ENCODE measurements at regions not wholly inside any gene's neighbourhood (a gene's known extent, or its start where the extent isn't known, plus 50 kb on each side); places are given as distances from the start of the nearest gene placed in this dataset.

- no peak overlapping the region for H3K4me3 ChIP-seq (ENCODE audit: low read length)
- H3K9ac ChIP-seq (ENCODE audit: low read depth, low read length), result no peak overlapping the region
- peaks cover 3% of the 10 kb centered on the region; the same call in 1 of the 2 replicates for H3K4me1 ChIP-seq (ENCODE audit: insufficient read depth, low read length)
- no peaks in the 10 kb centered on the region for H3K36me3 ChIP-seq (ENCODE audit: insufficient read depth, low read depth, low read length)
- no peaks in the 10 kb centered on the region for H3K27me3 ChIP-seq (ENCODE audit: insufficient read depth, low read length)
- no peak overlapping the region for H3K27ac ChIP-seq (ENCODE audit: low read length)
- peaks cover 7% of the 10 kb centered on the region; the same call in 1 of the 2 replicates for H3K9me3 ChIP-seq (ENCODE audit: insufficient read depth, low read depth, low read length)
Measured at GRCh38 chr2:172204762-172205161, 102.1 kb upstream of the DLX2 start.

- H3K27ac ChIP-seq (ENCODE audit: low read length), result no peak overlapping the region
- no peak overlapping the region for H3K9ac ChIP-seq (ENCODE audit: low read depth, low read length)
- peaks cover 2% of the 10 kb centered on the region; the same call in 1 of the 2 replicates for H3K9me3 ChIP-seq (ENCODE audit: insufficient read depth, low read depth, low read length)
- no peak overlapping the region for H3K4me3 ChIP-seq (ENCODE audit: low read length)
- H3K27me3 ChIP-seq (ENCODE audit: insufficient read depth, low read length), result no peaks in the 10 kb centered on the region
- H3K36me3 ChIP-seq (ENCODE audit: insufficient read depth, low read depth, low read length), result no peaks in the 10 kb centered on the region
- H3K4me1 ChIP-seq (ENCODE audit: insufficient read depth, low read length), result peaks cover 3% of the 10 kb centered on the region; the same call in 1 of the 2 replicates
Measured at GRCh38 chr2:172205292-172205691, 102.6 kb upstream of the DLX2 start.

GRCh38 chr2:172207911-172208310 lies 105.2 kb upstream of the DLX2 start:
- no peak overlapping the region for H3K4me3 ChIP-seq (ENCODE audit: low read length)
- no peak overlapping the region for H3K9ac ChIP-seq (ENCODE audit: low read depth, low read length)
- H3K36me3 ChIP-seq (ENCODE audit: insufficient read depth, low read depth, low read length), result no peaks in the 10 kb centered on the region
- no peaks in the 10 kb centered on the region for H3K27me3 ChIP-seq (ENCODE audit: insufficient read depth, low read length)
- H3K4me1 ChIP-seq (ENCODE audit: insufficient read depth, low read length), result peaks cover 3% of the 10 kb centered on the region
- no peaks in the 10 kb centered on the region for H3K9me3 ChIP-seq (ENCODE audit: insufficient read depth, low read depth, low read length)
- no peak overlapping the region for H3K27ac ChIP-seq (ENCODE audit: low read length)

GRCh38 chr2:172208791-172209325 lies 106.2 kb upstream of the DLX2 start:
- no peaks in the 10 kb centered on the region for H3K36me3 ChIP-seq (ENCODE audit: insufficient read depth, low read depth, low read length)
- H3K27me3 ChIP-seq (ENCODE audit: insufficient read depth, low read length), result no peaks in the 10 kb centered on the region
- no peaks in the 10 kb centered on the region for H3K9me3 ChIP-seq (ENCODE audit: insufficient read depth, low read depth, low read length)
- H3K9ac ChIP-seq (ENCODE audit: low read depth, low read length), result no peak overlapping the region
- peaks cover 3% of the 10 kb centered on the region for H3K4me1 ChIP-seq (ENCODE audit: insufficient read depth, low read length)
- H3K4me3 ChIP-seq (ENCODE audit: low read length), result no peak overlapping the region
- H3K27ac ChIP-seq (ENCODE audit: low read length), result no peak overlapping the region

GRCh38 chr2:172210599-172210998 lies 107.9 kb upstream of the DLX2 start:
- peaks cover 4% of the 10 kb centered on the region; the same call in 1 of the 2 replicates for H3K4me1 ChIP-seq (ENCODE audit: insufficient read depth, low read length)
- no peaks in the 10 kb centered on the region for H3K9me3 ChIP-seq (ENCODE audit: insufficient read depth, low read depth, low read length)
- H3K36me3 ChIP-seq (ENCODE audit: insufficient read depth, low read depth, low read length), result no peaks in the 10 kb centered on the region
- H3K27me3 ChIP-seq (ENCODE audit: insufficient read depth, low read length), result no peaks in the 10 kb centered on the region
- no peak overlapping the region for H3K27ac ChIP-seq (ENCODE audit: low read length)
- H3K9ac ChIP-seq (ENCODE audit: low read depth, low read length), result no peak overlapping the region
- H3K4me3 ChIP-seq (ENCODE audit: low read length), result no peak overlapping the region

GRCh38 chr2:172211512-172211911 lies 108.8 kb upstream of the DLX2 start:
- Histone ChIP-seq H3K9ac (ENCODE audit: low read depth, low read length) (no peak overlapping the region), H3K9me3 (ENCODE audit: insufficient read depth, low read depth, low read length) (no peaks in the 10 kb centered on the region), H3K27ac (ENCODE audit: low read length) (no peak overlapping the region), H3K27me3 (ENCODE audit: insufficient read depth, low read length) (no peaks in the 10 kb centered on the region), H3K4me3 (ENCODE audit: low read length) (no peak overlapping the region), H3K4me1 (ENCODE audit: insufficient read depth, low read length) (peaks cover 4% of the 10 kb centered on the region; the same call in 1 of the 2 replicates), H3K36me3 (ENCODE audit: insufficient read depth, low read depth, low read length) (no peaks in the 10 kb centered on the region)

- Histone ChIP-seq H3K4me1 (ENCODE audit: insufficient read depth, low read length) (peaks cover 4% of the 10 kb centered on the region; the same call in 1 of the 2 replicates), H3K9ac (ENCODE audit: low read depth, low read length) (no peak overlapping the region), H3K4me3 (ENCODE audit: low read length) (no peak overlapping the region), H3K27ac (ENCODE audit: low read length) (no peak overlapping the region), H3K9me3 (ENCODE audit: insufficient read depth, low read depth, low read length) (no peaks in the 10 kb centered on the region), H3K36me3 (ENCODE audit: insufficient read depth, low read depth, low read length) (no peaks in the 10 kb centered on the region), H3K27me3 (ENCODE audit: insufficient read depth, low read length) (no peaks in the 10 kb centered on the region)
Measured at GRCh38 chr2:172213116-172213860, 110.6 kb upstream of the DLX2 start.

GRCh38 chr2:172214252-172214651 lies 111.6 kb upstream of the DLX2 start:
- no peak overlapping the region for H3K4me3 ChIP-seq (ENCODE audit: low read length)
- H3K9me3 ChIP-seq (ENCODE audit: insufficient read depth, low read depth, low read length), result no peaks in the 10 kb centered on the region
- H3K27me3 ChIP-seq (ENCODE audit: insufficient read depth, low read length), result no peaks in the 10 kb centered on the region
- peaks cover 4% of the 10 kb centered on the region; the same call in 1 of the 2 replicates for H3K4me1 ChIP-seq (ENCODE audit: insufficient read depth, low read length)
- no peaks in the 10 kb centered on the region for H3K36me3 ChIP-seq (ENCODE audit: insufficient read depth, low read depth, low read length)
- no peak overlapping the region for H3K9ac ChIP-seq (ENCODE audit: low read depth, low read length)
- no peak overlapping the region for H3K27ac ChIP-seq (ENCODE audit: low read length)

- no peak overlapping the region for H3K9ac ChIP-seq (ENCODE audit: low read depth, low read length)
- H3K27me3 ChIP-seq (ENCODE audit: insufficient read depth, low read length), result no peaks in the 10 kb centered on the region
- H3K36me3 ChIP-seq (ENCODE audit: insufficient read depth, low read depth, low read length), result no peaks in the 10 kb centered on the region
- no peak overlapping the region for H3K4me3 ChIP-seq (ENCODE audit: low read length)
- H3K4me1 ChIP-seq (ENCODE audit: insufficient read depth, low read length), result peaks cover 7% of the 10 kb centered on the region; the same call in 1 of the 2 replicates
- H3K27ac ChIP-seq (ENCODE audit: low read length), result no peak overlapping the region
- no peaks in the 10 kb centered on the region for H3K9me3 ChIP-seq (ENCODE audit: insufficient read depth, low read depth, low read length)
Measured at GRCh38 chr2:172215172-172215935, 112.7 kb upstream of the DLX2 start.

GRCh38 chr2:172215936-172216335 lies 113.2 kb upstream of the DLX2 start:
- Histone ChIP-seq H3K9ac (ENCODE audit: low read depth, low read length) (no peak overlapping the region), H3K4me3 (ENCODE audit: low read length) (no peak overlapping the region), H3K9me3 (ENCODE audit: insufficient read depth, low read depth, low read length) (no peaks in the 10 kb centered on the region)

GRCh38 chr2:172216477-172216876 lies 113.8 kb upstream of the DLX2 start:
- Histone ChIP-seq H3K27me3 (ENCODE audit: insufficient read depth, low read length) (no peaks in the 10 kb centered on the region), H3K4me3 (ENCODE audit: low read length) (no peak overlapping the region), H3K36me3 (ENCODE audit: insufficient read depth, low read depth, low read length) (no peaks in the 10 kb centered on the region), H3K9me3 (ENCODE audit: insufficient read depth, low read depth, low read length) (no peaks in the 10 kb centered on the region), H3K27ac (ENCODE audit: low read length) (no peak overlapping the region), H3K4me1 (ENCODE audit: insufficient read depth, low read length) (peaks cover 7% of the 10 kb centered on the region; the same call in 1 of the 2 replicates), H3K9ac (ENCODE audit: low read depth, low read length) (no peak overlapping the region)

More at GRCh38 chr2:172215936-172216335, 113.2 kb upstream of the DLX2 start:
- H3K27ac ChIP-seq (ENCODE audit: low read length), result no peak overlapping the region
- H3K4me1 ChIP-seq (ENCODE audit: insufficient read depth, low read length), result peaks cover 7% of the 10 kb centered on the region; the same call in 1 of the 2 replicates
- H3K27me3 ChIP-seq (ENCODE audit: insufficient read depth, low read length), result no peaks in the 10 kb centered on the region
- H3K36me3 ChIP-seq (ENCODE audit: insufficient read depth, low read depth, low read length), result no peaks in the 10 kb centered on the region
